ENCODE measurements at regions not wholly inside any gene's neighbourhood (a gene's known extent, or its start where the extent isn't known, plus 50 kb on each side); places are given as distances from the start of the nearest gene placed in this dataset.

DNA sequence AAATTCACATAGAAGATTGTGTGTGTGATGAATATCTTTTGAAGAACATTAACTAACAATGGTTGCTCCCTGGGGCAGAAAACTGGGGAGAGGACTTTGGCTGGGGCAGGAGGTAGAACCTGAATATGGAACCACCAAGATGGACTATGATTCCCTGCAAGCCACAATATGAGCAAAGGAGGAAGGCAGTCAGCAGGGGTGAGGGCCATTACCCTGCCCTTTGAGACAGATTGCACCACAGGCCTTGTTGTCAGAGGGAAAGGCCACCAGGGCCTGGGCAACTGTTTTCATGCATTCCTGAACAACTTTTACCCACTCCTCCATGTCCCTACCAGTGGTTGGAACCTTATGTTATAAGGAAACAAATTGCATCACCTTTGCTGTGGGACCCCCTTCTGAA is 670.1 kb upstream of the POM121L12 start:
- no peaks in the 10 kb centered on the region for H3K4me1 Mint-ChIP-seq (ENCODE audit: low read depth)

DNA sequence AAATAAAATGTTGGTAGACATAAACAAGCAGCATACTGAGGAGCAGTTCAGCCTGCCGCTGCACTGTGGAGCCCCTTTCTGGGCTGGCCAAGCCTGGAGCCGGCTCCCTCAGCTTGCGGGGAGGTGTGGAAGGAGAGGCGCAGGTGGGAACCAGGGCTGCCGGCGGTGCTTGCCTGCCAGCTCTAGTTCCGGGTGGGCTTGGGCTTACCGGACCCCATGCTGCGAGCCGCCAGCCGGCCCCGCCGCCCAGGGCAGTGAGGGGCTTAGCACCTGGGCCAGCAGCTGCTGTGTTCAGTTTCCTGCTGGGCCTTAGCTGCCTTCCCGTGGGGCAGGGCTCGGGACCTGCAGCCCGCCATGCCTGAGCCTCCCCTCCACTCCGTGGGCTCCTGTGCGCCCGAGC is 672.9 kb upstream of the POM121L12 start:
- Mint-ChIP-seq H3K9me3 (peaks cover 11% of the 10 kb centered on the region), H3K27ac (no peak overlapping the region), H3K27me3 (no peaks in the 10 kb centered on the region), H3K4me3 (no peak overlapping the region), H3K4me1 (ENCODE audit: low read depth) (no peaks in the 10 kb centered on the region), H3K36me3 (ENCODE audit: low read depth) (no peaks in the 10 kb centered on the region)
- H3K27ac ChIP-seq (ENCODE audit: low read depth in 1 of 2, low read length in 2 of 2): no peak overlapping the region
- CTCF ChIA-PET: no interaction called here
- H3K36me3 ChIP-seq (ENCODE audit: insufficient read depth, low read length): no peaks in the 10 kb centered on the region
- no peaks in the 10 kb centered on the region for H3K4me1 ChIP-seq (ENCODE audit: insufficient read depth, low read length)
- no peak overlapping the region for H3K4me3 ChIP-seq (ENCODE audit: low read length)
- H3K9me3 ChIP-seq (ENCODE audit: control insufficient read depth in 1 of 2, insufficient read depth in 1 of 2, low read length in 2 of 2): peaks cover 0 to 17% of the 10 kb centered on the region in 2 experiments
- ATAC-seq (ENCODE audit: poor library complexity): no peak
- POLR2A ChIA-PET: no interaction called here
- intact Hi-C loops (cut with DNase I, micrococcal nuclease): no loop called here
- no peaks in the 10 kb centered on the region for H3K27me3 ChIP-seq (ENCODE audit: control insufficient read depth in 1 of 2, insufficient read depth in 2 of 2, low read length in 2 of 2)
- DNase-seq: no peak
- TF ChIP-seq, protein P1, sequence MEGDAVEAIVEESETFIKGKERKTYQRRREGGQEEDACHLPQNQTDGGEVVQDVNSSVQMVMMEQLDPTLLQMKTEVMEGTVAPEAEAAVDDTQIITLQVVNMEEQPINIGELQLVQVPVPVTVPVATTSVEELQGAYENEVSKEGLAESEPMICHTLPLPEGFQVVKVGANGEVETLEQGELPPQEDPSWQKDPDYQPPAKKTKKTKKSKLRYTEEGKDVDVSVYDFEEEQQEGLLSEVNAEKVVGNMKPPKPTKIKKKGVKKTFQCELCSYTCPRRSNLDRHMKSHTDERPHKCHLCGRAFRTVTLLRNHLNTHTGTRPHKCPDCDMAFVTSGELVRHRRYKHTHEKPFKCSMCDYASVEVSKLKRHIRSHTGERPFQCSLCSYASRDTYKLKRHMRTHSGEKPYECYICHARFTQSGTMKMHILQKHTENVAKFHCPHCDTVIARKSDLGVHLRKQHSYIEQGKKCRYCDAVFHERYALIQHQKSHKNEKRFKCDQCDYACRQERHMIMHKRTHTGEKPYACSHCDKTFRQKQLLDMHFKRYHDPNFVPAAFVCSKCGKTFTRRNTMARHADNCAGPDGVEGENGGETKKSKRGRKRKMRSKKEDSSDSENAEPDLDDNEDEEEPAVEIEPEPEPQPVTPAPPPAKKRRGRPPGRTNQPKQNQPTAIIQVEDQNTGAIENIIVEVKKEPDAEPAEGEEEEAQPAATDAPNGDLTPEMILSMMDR (IDR thresholded peaks at IDR 0.05): no peak

More for the DNA sequence above, 670.1 kb upstream of the POM121L12 start:
- Histone ChIP-seq H3K27me3 (ENCODE audit: control insufficient read depth in 1 of 2, insufficient read depth in 2 of 2, low read length in 2 of 2) (no peaks in the 10 kb centered on the region), H3K36me3 (ENCODE audit: insufficient read depth, low read length) (no peaks in the 10 kb centered on the region), H3K9me3 (ENCODE audit: control insufficient read depth in 1 of 2, insufficient read depth in 1 of 2, low read length in 2 of 2) (peaks cover 0 to 22% of the 10 kb centered on the region in 2 experiments), H3K4me3 (ENCODE audit: low read length) (no peak overlapping the region), H3K4me1 (ENCODE audit: insufficient read depth, low read length) (no peaks in the 10 kb centered on the region), H3K27ac (ENCODE audit: low read depth in 1 of 2, low read length in 2 of 2) (no peak overlapping the region)
- Mint-ChIP-seq H3K27me3 (no peaks in the 10 kb centered on the region), H3K9me3 (peaks cover 3% of the 10 kb centered on the region), H3K27ac (no peak overlapping the region), H3K4me3 (no peak overlapping the region), H3K36me3 (ENCODE audit: low read depth) (no peaks in the 10 kb centered on the region)
- no peak for ATAC-seq (ENCODE audit: poor library complexity)
- intact Hi-C loops (cut with DNase I, micrococcal nuclease): no loop called here
- TF ChIP-seq, protein P1 (IDR thresholded peaks at IDR 0.05): no peak
- ChIA-PET POLR2A (no interaction called here), CTCF (no interaction called here)
- no peak for DNase-seq

DNA sequence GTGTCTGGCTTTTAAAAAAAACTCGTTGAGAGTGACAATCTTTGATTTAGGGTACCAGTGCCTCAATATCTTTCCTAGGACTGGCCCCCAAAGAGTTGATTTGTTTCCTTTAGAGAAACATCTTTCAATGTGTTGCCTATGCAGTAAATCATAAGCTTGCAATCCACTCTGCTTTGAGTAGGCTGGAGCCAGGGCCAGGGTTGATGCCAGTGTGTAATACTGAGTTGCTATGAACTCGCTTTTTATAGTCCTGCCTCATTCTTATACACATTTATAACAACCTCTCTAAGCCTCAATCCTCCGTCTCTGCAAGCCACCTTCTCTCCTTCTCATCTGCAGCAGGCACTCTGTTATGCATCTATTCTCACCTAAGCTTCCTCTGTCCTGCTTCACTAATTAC is 674.9 kb upstream of the POM121L12 start:
- TF ChIP-seq, protein P1 (IDR thresholded peaks at IDR 0.05): no peak
- ChIA-PET POLR2A (no interaction called here), CTCF (no interaction called here)
- no peaks in the 10 kb centered on the region for H3K36me3 ChIP-seq (ENCODE audit: insufficient read depth, low read length)
- H3K27ac ChIP-seq (ENCODE audit: low read depth in 1 of 2, low read length in 2 of 2): no peak overlapping the region
- H3K27me3 ChIP-seq (ENCODE audit: control insufficient read depth in 1 of 2, insufficient read depth in 2 of 2, low read length in 2 of 2): no peaks in the 10 kb centered on the region
- ATAC-seq (ENCODE audit: poor library complexity) (no peak), DNase-seq (no peak)
- H3K4me1 Mint-ChIP-seq (ENCODE audit: low read depth): no peaks in the 10 kb centered on the region
- H3K4me3 ChIP-seq (ENCODE audit: low read length): no peak overlapping the region
- intact Hi-C loops (cut with DNase I, micrococcal nuclease): no loop called here
- peaks cover 14% of the 10 kb centered on the region for H3K9me3 Mint-ChIP-seq
- no peaks in the 10 kb centered on the region for H3K27me3 Mint-ChIP-seq
- no peak overlapping the region for H3K4me3 Mint-ChIP-seq
- H3K27ac Mint-ChIP-seq: no peak overlapping the region
- no peaks in the 10 kb centered on the region for H3K4me1 ChIP-seq (ENCODE audit: insufficient read depth, low read length)
- H3K9me3 ChIP-seq (ENCODE audit: control insufficient read depth in 1 of 2, insufficient read depth in 1 of 2, low read length in 2 of 2): peaks cover 0 to 12% of the 10 kb centered on the region in 2 experiments
- H3K36me3 Mint-ChIP-seq (ENCODE audit: low read depth): no peaks in the 10 kb centered on the region

Measured in CD4-positive, alpha-beta T cell (primary cell).